Cerebellar nuclear complex (tissue), 1 donor: ENCODE measurements at regions not wholly inside any gene's neighbourhood (a gene's known extent, or its start where the extent isn't known, plus 50 kb on each side); places are given as distances from the start of the nearest gene placed in this dataset.

Experiments
- DNase-seq, 2 experiments: peaks; one replicate each; lab custom pipeline; 2025; lab: John Stamatoyannopoulos, UW

DNA sequence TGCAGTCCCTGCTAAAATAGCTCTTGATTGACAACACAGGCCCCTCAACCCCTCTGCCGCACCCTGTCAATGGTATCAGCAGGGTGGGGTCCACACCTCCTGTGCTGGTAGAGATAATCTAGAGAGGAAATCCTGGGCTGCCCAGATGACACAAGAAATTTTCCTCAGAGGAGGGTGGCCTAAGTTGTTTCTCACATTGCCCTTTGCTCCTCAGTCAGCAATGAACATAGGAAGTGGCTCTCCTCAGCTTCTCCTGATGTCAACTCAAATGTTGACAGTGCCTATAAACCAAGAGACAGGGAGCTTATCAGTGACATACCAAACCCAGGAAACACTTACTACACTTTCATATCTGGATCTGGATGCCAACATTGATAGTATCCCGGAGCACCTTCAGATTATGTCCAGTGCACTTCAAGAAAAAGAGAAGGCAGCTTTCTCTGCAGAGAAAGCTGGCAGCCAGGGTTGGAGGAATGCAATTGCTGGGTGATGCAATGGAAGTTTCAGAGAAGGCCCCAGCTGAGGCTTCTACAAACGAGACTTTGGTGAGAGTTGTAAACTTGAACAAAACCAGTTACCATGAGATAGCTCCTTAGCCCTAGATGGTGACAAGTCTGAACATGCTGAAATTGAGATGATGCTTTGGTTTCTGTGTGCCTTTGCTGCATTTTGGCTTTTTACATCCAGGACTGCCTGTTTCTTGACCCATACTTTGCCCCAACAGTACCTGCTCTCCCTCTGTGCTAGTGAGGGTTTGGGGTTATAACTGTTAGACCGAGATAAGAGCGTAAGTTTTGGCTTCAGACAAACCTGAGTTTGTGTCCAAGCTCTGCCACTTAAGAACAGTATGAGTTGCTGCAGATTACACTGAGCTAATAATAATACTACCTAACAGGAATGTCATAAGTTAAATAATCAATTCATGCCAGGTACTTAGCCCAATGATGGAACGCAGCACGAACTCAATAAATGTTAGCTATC, 183.5 kb downstream of the NUAK1 start:
- no peak for DNase-seq

DNA sequence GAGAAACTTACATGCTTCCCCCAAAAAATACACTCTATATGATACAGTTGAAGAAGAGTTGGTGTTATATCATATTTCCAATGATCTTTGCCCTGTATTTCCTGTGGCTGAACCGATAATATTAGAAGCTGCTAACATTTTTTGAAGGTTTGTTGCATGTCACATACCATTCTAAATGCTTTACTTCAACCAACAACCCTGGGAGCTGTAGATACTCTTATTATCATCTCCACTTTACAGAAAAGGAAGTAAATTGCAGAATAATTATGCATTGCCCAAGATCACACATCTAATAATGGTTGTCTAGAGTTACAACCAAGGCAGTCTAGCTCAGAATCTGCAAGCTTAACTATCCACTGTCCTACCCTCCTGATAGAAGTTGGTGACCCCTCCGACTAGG, 182.8 kb downstream of the NUAK1 start:
- no peak for DNase-seq

DNA sequence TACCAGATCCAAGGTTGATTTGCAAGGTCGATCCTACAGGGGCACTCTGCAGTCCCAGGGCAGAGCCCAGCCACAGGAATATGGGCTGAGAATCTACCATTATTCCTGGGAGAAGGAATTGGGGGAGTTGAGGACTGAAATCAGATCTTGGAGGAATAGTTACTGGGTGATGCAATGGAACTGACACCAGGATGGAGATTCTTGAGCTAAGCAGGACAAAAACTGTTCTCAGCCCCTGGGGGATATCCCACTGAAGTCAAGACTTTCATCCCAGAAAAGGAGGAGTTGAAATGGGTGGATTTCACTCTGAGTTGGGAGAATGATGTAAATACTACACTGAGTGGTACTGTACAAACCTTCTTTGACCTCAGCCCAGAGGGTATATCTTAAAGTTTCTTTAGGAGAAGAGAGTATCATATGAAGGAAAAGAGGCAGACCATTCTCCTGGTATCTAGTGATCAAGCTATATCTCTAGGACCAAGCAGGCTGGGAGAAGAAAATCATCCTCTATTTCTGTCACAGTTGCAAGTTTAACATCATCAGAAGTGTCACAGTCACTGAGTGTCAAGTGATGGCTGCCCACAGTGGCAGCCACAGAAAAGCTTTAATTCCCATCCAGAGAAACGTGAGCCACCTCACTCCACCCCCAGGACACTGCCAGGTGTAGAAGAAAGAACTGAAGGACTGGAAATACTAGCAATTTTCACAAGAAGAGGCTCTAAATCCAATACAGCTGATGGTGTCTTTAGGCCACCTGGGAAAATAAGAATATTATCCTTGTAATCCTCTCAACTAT, 181.9 kb downstream of the NUAK1 start:
- no peak for DNase-seq

DNA sequence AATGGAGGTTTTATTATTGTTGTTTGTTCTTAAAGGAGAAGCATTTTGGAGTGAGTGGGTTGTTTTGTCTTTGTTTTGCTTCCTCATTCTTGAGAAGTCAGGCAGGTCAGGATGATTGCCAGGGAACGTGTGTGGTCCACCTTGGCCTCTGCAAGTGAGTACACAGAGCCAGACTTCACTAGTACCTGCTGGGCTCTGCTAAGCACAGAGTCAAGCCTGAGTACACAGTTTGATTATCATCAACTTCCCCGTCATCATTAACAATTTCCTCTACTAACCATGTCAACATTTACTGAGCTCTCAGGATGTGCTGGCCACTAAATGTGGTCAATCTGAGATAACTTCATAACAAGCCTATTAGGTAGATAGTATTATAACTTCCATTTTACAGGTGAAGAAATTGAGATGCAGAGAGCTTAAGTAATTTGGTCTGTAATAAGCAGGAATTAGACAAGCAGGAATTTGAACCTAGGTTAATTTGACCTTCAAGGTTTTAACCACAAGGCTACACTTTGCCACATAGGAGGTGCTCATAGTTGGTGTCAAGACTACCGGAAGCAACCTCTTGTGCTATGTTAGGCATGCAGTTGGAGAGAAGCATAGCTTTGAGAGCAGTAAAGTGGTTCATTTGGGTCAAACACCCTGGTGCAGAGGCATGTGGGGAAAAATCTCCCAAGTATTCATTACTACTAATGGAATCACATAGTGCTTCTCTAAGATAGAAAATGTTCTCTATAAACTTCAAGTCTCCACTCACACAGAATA, 178.3 kb downstream of the NUAK1 start:
- no peak for DNase-seq

- no peak for DNase-seq
Observed at GRCh38 chr12:105961821-105962671, 176.7 kb downstream of the NUAK1 start.

DNA sequence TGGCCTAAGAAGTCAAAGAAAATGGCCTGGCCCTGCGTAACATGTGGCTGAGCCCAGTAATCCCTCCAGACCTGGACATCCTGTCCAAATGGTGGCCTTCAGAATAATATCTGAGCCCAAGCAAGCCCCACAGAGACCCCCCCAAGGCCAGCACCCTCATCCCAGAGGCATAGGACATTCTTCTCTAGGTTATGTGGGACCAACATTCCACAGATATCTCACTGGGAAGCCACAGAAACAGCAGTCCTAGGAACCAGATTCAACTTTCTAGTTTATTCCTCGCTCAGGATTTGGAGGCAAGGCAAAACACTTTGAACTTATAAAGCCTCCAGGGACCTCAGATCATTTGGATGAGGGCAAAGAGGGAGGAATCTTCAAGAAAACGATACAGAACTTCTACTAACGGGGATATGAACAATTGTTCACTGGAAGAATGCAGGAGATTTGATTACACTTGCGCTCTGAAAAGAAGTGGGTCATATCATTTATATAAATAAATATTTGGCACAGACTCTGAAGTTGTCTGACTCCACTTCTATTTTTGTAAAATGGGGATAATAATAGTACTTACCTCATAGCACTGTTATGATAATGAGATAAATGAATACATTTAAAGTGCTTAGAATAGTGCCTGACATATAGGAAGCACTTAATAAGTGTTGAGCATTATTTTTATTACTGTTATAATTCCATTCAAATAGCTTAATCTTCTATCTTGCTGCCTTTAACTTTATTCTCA, 171.5 kb downstream of the NUAK1 start:
- no peak for DNase-seq

DNA sequence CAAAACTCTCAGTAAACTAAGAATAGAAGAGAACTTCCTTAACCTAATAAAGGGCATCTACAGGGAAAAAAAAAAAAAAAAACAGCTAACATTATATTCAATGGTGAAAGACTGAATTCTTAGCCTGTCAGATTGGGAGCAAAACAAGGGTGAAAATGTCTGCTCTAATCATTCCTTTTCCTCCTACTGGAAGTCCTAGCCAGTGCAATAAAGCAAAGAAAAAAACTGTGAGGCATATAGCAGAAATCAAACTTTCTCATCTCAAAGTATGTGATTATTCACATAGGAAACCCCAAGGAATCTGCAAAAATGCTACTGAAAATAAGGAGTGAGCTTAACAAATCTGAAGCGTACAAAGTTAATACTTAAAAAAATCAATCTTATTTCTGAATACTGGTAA, 170.7 kb downstream of the NUAK1 start:
- DNase-seq, result no peak

- DNase-seq, result no peak
Observed at GRCh38 chr12:105970885-105971284, 167.9 kb downstream of the NUAK1 start.

- no peak for DNase-seq
Observed at GRCh38 chr12:105974738-105975137, 164.0 kb downstream of the NUAK1 start.

DNA sequence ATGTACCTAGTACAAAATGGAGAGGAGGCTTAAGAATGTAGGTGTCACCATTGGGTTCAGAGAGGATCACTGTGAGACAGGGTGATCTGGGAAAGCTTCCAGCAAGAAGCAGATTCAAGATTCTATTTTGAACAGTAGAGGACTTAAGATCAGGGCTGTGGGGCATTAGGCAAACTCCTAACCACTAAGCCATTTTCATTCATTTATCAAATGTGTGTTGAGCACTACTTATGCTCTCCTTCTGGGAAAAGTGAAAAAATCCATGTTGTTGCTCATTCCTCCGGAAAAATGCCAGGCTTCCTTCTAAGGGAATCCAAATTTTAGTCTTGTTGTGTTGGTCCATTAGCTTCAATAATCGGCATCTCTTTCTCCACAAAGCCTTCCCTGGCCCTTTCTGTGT, 163.4 kb downstream of the NUAK1 start:
- DNase-seq, result no peak

DNA sequence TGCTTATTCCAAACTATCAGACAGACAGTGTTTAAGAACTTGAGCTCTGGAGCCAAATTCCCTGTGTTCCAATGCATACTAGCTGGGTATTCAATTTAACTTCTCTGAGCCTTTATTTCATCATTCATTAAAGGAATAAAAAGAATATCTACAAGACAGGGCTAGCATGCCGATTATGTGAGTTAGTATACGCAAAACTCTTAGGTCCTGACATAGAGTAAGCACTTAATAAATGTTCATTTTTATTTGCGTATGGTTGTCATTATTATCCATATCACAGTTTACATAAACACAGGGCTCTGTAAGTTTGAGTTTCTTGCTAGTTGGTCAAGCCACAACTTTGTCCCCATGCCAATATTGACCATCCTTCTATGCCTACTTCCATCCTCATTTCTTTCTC, 161.5 kb downstream of the NUAK1 start:
- no peak for DNase-seq

DNA sequence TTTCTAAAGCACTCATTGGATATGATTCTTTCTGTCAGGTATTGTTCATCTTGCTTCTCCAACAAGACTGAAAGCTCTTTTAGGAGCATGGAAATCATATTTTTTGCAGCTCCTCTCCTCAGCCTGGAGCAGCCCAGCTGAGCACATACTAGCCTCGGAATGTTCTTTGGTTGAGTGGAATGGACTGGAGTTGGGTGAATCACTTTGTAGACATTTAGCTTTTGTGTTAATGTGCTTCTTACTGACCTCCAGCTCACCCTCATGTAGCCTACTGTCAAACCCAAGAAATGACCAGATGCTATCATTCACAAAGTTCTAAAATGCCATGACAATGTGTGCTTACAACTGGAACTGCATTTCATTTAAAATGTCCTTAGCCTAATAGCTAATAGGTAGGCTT, 161.1 kb downstream of the NUAK1 start:
- DNase-seq, result no peak

- DNase-seq, result no peak
Observed at GRCh38 chr12:105978276-105978675, 160.5 kb downstream of the NUAK1 start.

- no peak for DNase-seq
Observed at GRCh38 chr12:105978686-105979085, 160.1 kb downstream of the NUAK1 start.

- no peak for DNase-seq
Observed at GRCh38 chr12:105980085-105980484, 158.7 kb downstream of the NUAK1 start.

DNA sequence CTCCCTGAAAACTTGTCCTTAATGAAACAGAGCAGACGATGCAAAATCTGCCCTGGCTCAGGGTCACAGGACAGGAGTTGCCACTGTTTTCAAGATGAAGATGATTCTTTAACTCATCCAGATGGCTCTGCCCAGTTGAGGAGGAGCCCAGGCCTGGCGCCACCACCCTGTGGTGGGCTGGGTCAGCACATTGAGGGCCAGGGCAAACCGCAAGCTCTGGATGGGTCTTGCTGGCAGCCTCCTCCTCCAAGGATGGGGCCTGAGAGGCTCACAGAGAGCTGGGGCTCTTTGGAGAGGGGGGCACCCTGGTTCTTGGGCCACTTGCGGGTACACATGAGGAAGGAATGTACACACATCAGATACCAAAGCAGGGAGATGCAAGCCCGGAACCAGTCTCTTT, 158.2 kb downstream of the NUAK1 start:
- DNase-seq, result no peak

DNA sequence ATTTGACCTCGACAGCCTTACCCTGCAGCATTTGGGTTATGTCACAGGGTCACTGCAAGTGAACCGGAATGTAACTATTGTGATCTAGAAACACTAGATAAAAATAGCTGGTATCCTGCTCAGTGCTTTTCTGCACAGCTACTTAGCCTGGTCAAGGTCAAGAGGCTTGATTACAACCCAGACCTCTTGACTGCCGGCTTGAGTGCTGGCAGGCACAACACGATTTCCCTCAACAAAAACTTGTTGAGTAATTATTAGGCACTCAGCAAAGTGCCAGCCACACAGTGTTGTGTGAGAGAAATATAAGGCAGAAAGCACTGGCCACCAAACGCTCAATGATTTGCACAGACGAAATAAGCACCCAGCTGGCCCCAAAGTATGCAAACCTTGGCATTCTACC, 156.7 kb downstream of the NUAK1 start:
- no peak for DNase-seq

DNA sequence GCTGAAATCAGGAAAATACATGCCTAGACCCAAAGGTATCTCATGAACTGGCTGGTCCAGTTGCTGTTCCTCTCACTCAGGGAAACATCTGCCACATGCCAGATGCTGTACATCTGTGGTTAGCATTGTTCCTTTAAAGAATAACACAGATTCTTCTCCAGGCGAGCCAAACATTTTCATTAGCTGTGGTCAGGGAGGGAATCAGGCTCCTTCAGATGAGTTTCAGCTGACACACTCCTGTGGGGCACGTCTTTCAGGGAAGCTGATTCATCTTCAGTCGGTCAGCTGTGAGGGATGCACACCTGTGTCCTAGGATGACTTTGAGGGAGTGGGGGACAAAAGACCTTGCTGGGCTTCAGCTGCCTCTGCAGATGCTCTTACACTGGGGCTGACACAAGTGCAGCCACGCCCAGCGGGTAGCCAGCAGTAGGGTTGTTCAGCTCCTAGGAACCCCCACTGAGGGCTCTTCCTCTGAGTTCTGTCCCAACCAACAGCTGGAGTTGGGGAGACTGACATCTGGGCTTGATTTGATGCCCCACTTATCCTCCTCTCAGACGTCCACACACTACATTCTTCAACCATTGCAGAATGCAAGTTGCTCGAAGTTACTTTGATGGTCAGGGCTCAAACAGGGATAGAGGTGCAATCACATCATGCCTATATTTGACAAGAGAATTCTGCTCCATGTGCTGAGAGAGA, 155.0 kb downstream of the NUAK1 start:
- no peak for DNase-seq

DNA sequence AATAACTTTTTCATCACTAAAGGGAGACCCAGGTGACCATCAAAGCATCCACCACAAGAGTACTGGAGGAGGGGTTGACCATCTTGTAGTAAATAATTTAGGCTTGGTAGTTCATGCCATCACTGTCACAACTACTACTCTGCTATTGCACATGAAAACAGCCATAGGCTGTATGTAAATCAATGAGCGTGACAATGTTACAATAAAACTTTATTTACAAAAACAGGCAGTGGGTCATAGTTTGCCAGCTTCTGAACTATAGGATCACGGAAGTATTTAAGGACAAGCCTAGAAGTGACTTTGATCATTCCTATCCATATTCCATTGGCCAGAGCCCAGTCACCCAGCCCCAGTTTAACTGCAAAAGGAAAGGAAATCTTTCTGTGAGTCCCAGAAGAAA, 153.4 kb downstream of the NUAK1 start:
- no peak for DNase-seq
